GM23338 (cell line): ENCODE measurements at regions not wholly inside any gene's neighbourhood (a gene's known extent, or its start where the extent isn't known, plus 50 kb on each side); places are given as distances from the start of the nearest gene placed in this dataset.

Source experiments
- ATAC-seq: fragments of 200-7000 bp; cut with Tn5 transposase; 3 replicates; pipeline ENCODE4 v1.9.1; 2020
- DNase-seq: peaks from one replicate; pipeline ENCODE4 v3.0.0-alpha.2; 2015; ENCODE audit warnings: low spot score
- H2AFZ ChIP-seq: fragments of 200-600 bp; sonication (generic); 2 replicates; pipeline ENCODE4 v1.8.0; 2016; ENCODE audit warnings: antibody characterized with exemption, mild to moderate bottlenecking, moderate library complexity
- H3F3A ChIP-seq: fragments of 200-600 bp; sonication (generic); replicated peaks from 2 replicates; pipeline ENCODE4 v1.8.0; 2017; ENCODE audit warnings: antibody characterized with exemption, mixed run types, low read depth
- H3K27ac ChIP-seq: fragments of 200-600 bp; sonication (generic); 2 replicates; pipeline ENCODE4 v1.6.1; 2016; ENCODE audit warnings: low read depth
- H3K27me3 ChIP-seq: fragments of 200-600 bp; sonication (generic); 2 replicates; pipeline ENCODE4 v1.8.0; 2016; ENCODE audit warnings: mild to moderate bottlenecking, mixed run types, moderate library complexity; ENCODE audit not compliant: insufficient read depth
- H3K36me3 ChIP-seq: fragments of 200-600 bp; sonication (generic); 2 replicates; pipeline ENCODE4 v1.8.0; 2016; ENCODE audit warnings: mild to moderate bottlenecking; ENCODE audit not compliant: insufficient read depth
- H3K4me1 ChIP-seq: fragments of 200-600 bp; sonication (generic); 2 replicates; pipeline ENCODE4 v1.8.0; 2016; ENCODE audit warnings: mild to moderate bottlenecking, moderate library complexity; ENCODE audit not compliant: insufficient read depth
- H3K4me2 ChIP-seq: fragments of 200-600 bp; sonication (generic); 2 replicates; pipeline ENCODE4 v1.7.1; 2017; ENCODE audit warnings: mixed run types
- H3K4me3 ChIP-seq: fragments of 200-600 bp; sonication (generic); 2 replicates; pipeline ENCODE4 v1.6.1; 2016; ENCODE audit warnings: mixed run types
- H3K79me2 ChIP-seq: fragments of 200-600 bp; sonication (generic); replicated peaks from 2 replicates; pipeline ENCODE4 v1.8.0; 2017; ENCODE audit warnings: mild to moderate bottlenecking; ENCODE audit not compliant: insufficient read depth
- H3K9me2 ChIP-seq: fragments of 200-600 bp; sonication (generic); 2 replicates; pipeline ENCODE4 v1.8.0; 2017; ENCODE audit not compliant: insufficient read depth
- H4K20me1 ChIP-seq: fragments of 200-600 bp; sonication (generic); replicated peaks from 2 replicates; pipeline ENCODE4 v1.8.0; 2017; ENCODE audit warnings: mild to moderate bottlenecking; ENCODE audit not compliant: insufficient read depth
- H3K27ac Mint-ChIP-seq: 2 replicates; pipeline ENCODE4 v1.8.0; 2020; ENCODE audit warnings: inconsistent platforms, mild to moderate bottlenecking, moderate library complexity, mixed read lengths
- H3K27me3 Mint-ChIP-seq: 3 replicates; pipeline ENCODE4 v1.8.0; 2022; ENCODE audit warnings: low read depth, mild to moderate bottlenecking, moderate library complexity, mixed read lengths, inconsistent platforms; ENCODE audit not compliant: insufficient read depth, poor library complexity
- H3K36me3 Mint-ChIP-seq: 3 replicates; pipeline ENCODE4 v1.8.0; 2021; ENCODE audit warnings: low read depth, mild to moderate bottlenecking, inconsistent platforms, moderate library complexity, mixed read lengths
- H3K4me1 Mint-ChIP-seq: 3 replicates; pipeline ENCODE4 v1.8.0; 2020; ENCODE audit warnings: mild to moderate bottlenecking, inconsistent platforms, mixed read lengths
- H3K4me3 Mint-ChIP-seq: 3 replicates; pipeline ENCODE4 v1.8.0; 2021; ENCODE audit warnings: moderate library complexity, mild to moderate bottlenecking, inconsistent platforms, mixed read lengths
- H3K9me3 Mint-ChIP-seq: 3 replicates; pipeline ENCODE4 v1.8.0; 2020; ENCODE audit warnings: moderate library complexity, mild to moderate bottlenecking, inconsistent platforms, mixed read lengths
- CREB1 ChIP-seq: fragments of 250-450 bp; sonication (Bioruptor Pico); IDR thresholded peaks from 2 replicates; pipeline ENCODE4 v1.5.0; 2020; ENCODE audit warnings: low read depth, mild to moderate bottlenecking, moderate library complexity
- CTCF ChIP-seq, 2 experiments: fragments of 200-600 bp in 1 of 2; sonication (generic) in 1 of 2; conservative IDR thresholded peaks; 2 replicates each; pipeline versions ENCODE4 v1.5.1 to v1.6.1; 2016 to 2017; ENCODE audit warnings: antibody characterized with exemption in 2 of 2, low read depth in 2 of 2, mild to moderate bottlenecking in 2 of 2, moderate library complexity in 1 of 2
- ETS1 ChIP-seq: IDR thresholded peaks from 2 replicates; pipeline ENCODE4 v1.6.1; 2016; ENCODE audit warnings: antibody characterized with exemption
- EZH2 ChIP-seq: fragments of 200-600 bp; sonication (generic); IDR thresholded peaks from one replicate; pipeline ENCODE4 v1.8.0; 2017; ENCODE audit warnings: antibody characterized with exemption, mild to moderate bottlenecking, low read depth; ENCODE audit not compliant: unreplicated experiment
- NANOG ChIP-seq: IDR thresholded peaks from 2 replicates; pipeline ENCODE4 v1.6.1; 2016; ENCODE audit warnings: antibody characterized with exemption, borderline replicate concordance
- REST ChIP-seq: IDR thresholded peaks from one replicate; pipeline ENCODE4 v1.6.1; 2018; ENCODE audit warnings: antibody characterized with exemption; ENCODE audit not compliant: unreplicated experiment
- STAT1 ChIP-seq: IDR thresholded peaks from one replicate; pipeline ENCODE4 v1.6.1; 2016; ENCODE audit warnings: antibody characterized with exemption; ENCODE audit not compliant: unreplicated experiment

- H3K4me3 ChIP-seq, result no peak overlapping the region
- H3F3A ChIP-seq, result no peaks in the 10 kb centered on the region
- ATAC-seq (no peak), DNase-seq (no peak)
- no peaks in the 10 kb centered on the region for H3K79me2 ChIP-seq
- Mint-ChIP-seq H3K27ac (no peak overlapping the region), H3K4me1 (no peaks in the 10 kb centered on the region), H3K9me3 (peaks cover 12% of the 10 kb centered on the region; the same call in 1 of the 3 replicates), H3K4me3 (no peak overlapping the region), H3K27me3 (peaks cover 10% of the 10 kb centered on the region), H3K36me3 (0 out of 3 replicates have a peak, but pooled peaks cover 3% of the 10 kb centered on the region)
- no peaks in the 10 kb centered on the region for H4K20me1 ChIP-seq
- H3K27me3 ChIP-seq, result no peaks in the 10 kb centered on the region
- H2AFZ ChIP-seq, result no peak overlapping the region
- H3K36me3 ChIP-seq, result no peaks in the 10 kb centered on the region
- 0 out of 2 replicates have a peak, but pooled peaks cover 5% of the 10 kb centered on the region for H3K9me2 ChIP-seq
- no peaks in the 10 kb centered on the region for H3K4me1 ChIP-seq
- H3K27ac ChIP-seq, result no peak overlapping the region
- TF ChIP-seq EZH2, result no peak
- TF ChIP-seq NANOG, result no peak
- no peak for TF ChIP-seq REST
- TF ChIP-seq CTCF (conservative IDR thresholded peaks at IDR 0.05; ENCODE audit: low read depth in 2 of 2), result no peak
- no peak for TF ChIP-seq STAT1
- TF ChIP-seq ETS1, result no peak
- no peak for TF ChIP-seq CREB1 (CRISPR knock-in tag)
- no peak overlapping the region for H3K4me2 ChIP-seq
Observed at GRCh38 chr10:127797339-127797738, 60.4 kb downstream of the FOXI2 start.

GRCh38 chr10:127798111-127798510 lies 61.1 kb downstream of the FOXI2 start:
- H4K20me1 ChIP-seq, result no peaks in the 10 kb centered on the region
- no peak overlapping the region for H2AFZ ChIP-seq
- Mint-ChIP-seq H3K27ac (no peak overlapping the region), H3K4me1 (no peaks in the 10 kb centered on the region), H3K4me3 (no peak overlapping the region), H3K9me3 (peaks cover 12% of the 10 kb centered on the region; the same call in 1 of the 3 replicates), H3K27me3 (peaks cover 10% of the 10 kb centered on the region), H3K36me3 (0 out of 3 replicates have a peak, but pooled peaks cover 3% of the 10 kb centered on the region)
- no peaks in the 10 kb centered on the region for H3K36me3 ChIP-seq
- no peak overlapping the region for H3K4me3 ChIP-seq
- 0 out of 2 replicates have a peak, but pooled peaks cover 5% of the 10 kb centered on the region for H3K9me2 ChIP-seq
- DNase-seq (no peak), ATAC-seq (no peak)
- no peak for TF ChIP-seq CREB1 (CRISPR knock-in tag)
- H3K4me2 ChIP-seq, result no peak overlapping the region
- no peaks in the 10 kb centered on the region for H3K27me3 ChIP-seq
- no peak overlapping the region for H3K27ac ChIP-seq
- H3K4me1 ChIP-seq, result no peaks in the 10 kb centered on the region
- H3F3A ChIP-seq, result no peaks in the 10 kb centered on the region
- H3K79me2 ChIP-seq, result no peaks in the 10 kb centered on the region
